Adrenal gland (tissue), 5 donors: ENCODE measurements at regions not wholly inside any gene's neighbourhood (a gene's known extent, or its start where the extent isn't known, plus 50 kb on each side); places are given as distances from the start of the nearest gene placed in this dataset.

Source experiments
- CTCF ChIP-seq, 6 experiments: fragments of 450-650 bp in 4 of 6; fragments of 200-600 bp in 2 of 6; sonication (generic) in 1 of 6; IDR thresholded peaks; 1 replicate in 5 of 6; 2 replicates in 1 of 6; pipeline versions ENCODE4 v1.5.1 to v1.8.0; 2016 to 2021; ENCODE audit warnings: antibody characterized with exemption in 6 of 6, mild to moderate bottlenecking in 2 of 6, moderate library complexity in 1 of 6
- POLR2A ChIP-seq, 2 donors: fragments of 450-650 bp; IDR thresholded peaks; one replicate each; pipeline ENCODE4 v1.6.1; 2017; ENCODE audit warnings: antibody characterized with exemption in 2 of 2, mild to moderate bottlenecking in 2 of 2, moderate library complexity in 1 of 2
- donor health status: DM: no; HTN: no; CAD: no.

GRCh38 chr3:127113571-127113891 is 79.4 kb upstream of the PRR23E start:
- TF ChIP-seq CTCF (IDR thresholded peaks at IDR 0.05) = no peak
- TF ChIP-seq POLR2A (IDR thresholded peaks at IDR 0.05) = no peak
